Tibial nerve (tissue), 4 donors: ENCODE measurements at regions not wholly inside any gene's neighbourhood (a gene's known extent, or its start where the extent isn't known, plus 50 kb on each side); places are given as distances from the start of the nearest gene placed in this dataset.

Experiments used
- DNase-seq, 2 donors: peaks; one replicate each; pipeline ENCODE4 v3.0.0-alpha.2; 2019; ENCODE audit warnings: low spot score in 2 of 2
- H3K27ac ChIP-seq, 4 donors: fragments of 200-600 bp; sonication (generic) in 3 of 4; one replicate each; pipeline ENCODE4 v1.5.1; 2017 to 2019; ENCODE audit warnings: mild to moderate bottlenecking in 1 of 4
- H3K27me3 ChIP-seq, 2 donors: fragments of 200-600 bp; sonication (generic) in 1 of 2; one replicate each; pipeline versions ENCODE4 v1.5.1 to v1.6.0; 2017 to 2019
- H3K36me3 ChIP-seq, 3 donors: fragments of 200-600 bp; sonication (generic); one replicate each; pipeline ENCODE4 v1.5.1; 2018 to 2019
- H3K4me1 ChIP-seq, 4 donors: fragments of 200-600 bp; sonication (generic) in 3 of 4; one replicate each; pipeline ENCODE4 v1.5.1; 2017 to 2019
- H3K4me3 ChIP-seq, 4 donors: fragments of 200-600 bp; sonication (generic) in 3 of 4; one replicate each; pipeline ENCODE4 v1.5.1; 2017 to 2019; ENCODE audit warnings: mild to moderate bottlenecking in 1 of 4, moderate library complexity in 1 of 4
- H3K9me3 ChIP-seq, 4 donors: fragments of 200-600 bp; sonication (generic) in 3 of 4; one replicate each; pipeline ENCODE4 v1.5.1; 2017 to 2019
- EP300 ChIP-seq, 2 donors: sonication (generic); formaldehyde crosslinking; IDR thresholded peaks; one replicate each; pipeline ENCODE4 v1.6.1; 2017; ENCODE audit warnings: antibody characterized with exemption in 2 of 2, mild to moderate bottlenecking in 1 of 2
- POLR2A ChIP-seq, 2 donors: fragments of 450-650 bp; IDR thresholded peaks; one replicate each; pipeline ENCODE4 v1.6.1; 2017; ENCODE audit warnings: antibody characterized with exemption in 2 of 2, mild to moderate bottlenecking in 2 of 2, moderate library complexity in 2 of 2
- WGBS, 2 donors: methylation state at CpG; one replicate each; pipeline ENCODE4 v1.1.5; 2018; 5-methylcytosine and 5-hydroxymethylcytosine counted together
- TF ChIP-seq, protein P1 (sequence below), 5 experiments: fragments of 200-600 bp in 3 of 5; fragments of 450-650 bp in 2 of 5; sonication (generic) in 3 of 5; IDR thresholded peaks; one replicate each; pipeline ENCODE4 v1.5.1; 2016 to 2019; ENCODE audit warnings: antibody characterized with exemption in 5 of 5, mild to moderate bottlenecking in 3 of 5, moderate library complexity in 2 of 5

DNA sequence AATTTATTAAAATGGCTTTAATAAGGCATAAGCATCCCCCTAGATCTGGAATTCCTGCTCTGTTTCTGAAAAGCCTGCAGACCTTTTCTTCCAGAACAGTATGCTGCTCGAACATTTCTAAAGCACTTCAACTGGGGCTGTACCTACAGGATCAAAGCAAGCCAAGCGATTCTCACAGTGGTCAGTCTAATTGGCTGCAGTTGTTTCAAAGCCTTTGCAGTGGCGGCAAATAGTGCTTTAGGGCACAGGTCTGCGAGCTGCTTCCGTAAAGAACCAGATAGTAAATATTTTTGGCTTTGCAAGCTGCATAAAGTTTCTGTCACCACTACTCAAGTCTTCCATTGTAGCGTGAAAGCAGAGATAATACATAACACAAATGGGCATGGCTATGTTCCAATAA is 88.9 kb upstream of the FBXL4 start:
- Histone ChIP-seq H3K36me3 (no peaks in the 10 kb centered on the region), H3K4me1 (no peaks in the 10 kb centered on the region), H3K27ac (no peak overlapping the region), H3K27me3 (no peaks in the 10 kb centered on the region), H3K9me3 (no peaks in the 10 kb centered on the region), H3K4me3 (no peak overlapping the region)
- DNase-seq, result no peak
- WGBS, 2 donors, result 54 to 73% methylated on average over 6 of the region's 6 CpGs
- TF ChIP-seq, protein P1, sequence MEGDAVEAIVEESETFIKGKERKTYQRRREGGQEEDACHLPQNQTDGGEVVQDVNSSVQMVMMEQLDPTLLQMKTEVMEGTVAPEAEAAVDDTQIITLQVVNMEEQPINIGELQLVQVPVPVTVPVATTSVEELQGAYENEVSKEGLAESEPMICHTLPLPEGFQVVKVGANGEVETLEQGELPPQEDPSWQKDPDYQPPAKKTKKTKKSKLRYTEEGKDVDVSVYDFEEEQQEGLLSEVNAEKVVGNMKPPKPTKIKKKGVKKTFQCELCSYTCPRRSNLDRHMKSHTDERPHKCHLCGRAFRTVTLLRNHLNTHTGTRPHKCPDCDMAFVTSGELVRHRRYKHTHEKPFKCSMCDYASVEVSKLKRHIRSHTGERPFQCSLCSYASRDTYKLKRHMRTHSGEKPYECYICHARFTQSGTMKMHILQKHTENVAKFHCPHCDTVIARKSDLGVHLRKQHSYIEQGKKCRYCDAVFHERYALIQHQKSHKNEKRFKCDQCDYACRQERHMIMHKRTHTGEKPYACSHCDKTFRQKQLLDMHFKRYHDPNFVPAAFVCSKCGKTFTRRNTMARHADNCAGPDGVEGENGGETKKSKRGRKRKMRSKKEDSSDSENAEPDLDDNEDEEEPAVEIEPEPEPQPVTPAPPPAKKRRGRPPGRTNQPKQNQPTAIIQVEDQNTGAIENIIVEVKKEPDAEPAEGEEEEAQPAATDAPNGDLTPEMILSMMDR (IDR thresholded peaks at IDR 0.05), result no peak
- TF ChIP-seq EP300 (IDR thresholded peaks at IDR 0.05) (no peak), POLR2A (IDR thresholded peaks at IDR 0.05) (no peak)

DNA sequence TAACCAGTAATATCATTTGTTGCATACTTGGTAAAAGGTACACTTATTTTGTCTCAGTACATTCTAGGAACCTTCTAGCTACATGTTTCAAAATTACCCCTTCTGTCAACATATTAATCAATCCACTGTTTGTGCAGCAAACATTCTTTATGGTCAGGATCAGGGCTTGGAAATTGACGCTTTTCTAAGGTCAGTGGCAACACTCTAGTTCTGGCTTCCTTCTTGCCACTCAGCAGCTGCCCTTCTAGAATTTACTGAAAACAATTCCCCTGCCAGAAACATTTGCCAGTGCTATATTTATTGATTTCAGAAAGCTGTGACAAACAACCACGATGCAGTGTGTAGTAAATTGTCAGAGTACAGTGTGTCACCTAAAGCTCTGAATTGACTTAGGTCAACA is 84.7 kb upstream of the FBXL4 start:
- no peaks in the 10 kb centered on the region for H3K36me3 ChIP-seq
- no peak overlapping the region for H3K27ac ChIP-seq
- TF ChIP-seq, protein P1 (IDR thresholded peaks at IDR 0.05), result no peak
- no peak for TF ChIP-seq EP300 (IDR thresholded peaks at IDR 0.05)
- no peak for TF ChIP-seq POLR2A (IDR thresholded peaks at IDR 0.05)
- H3K27me3 ChIP-seq, result no peaks in the 10 kb centered on the region
- H3K4me1 ChIP-seq, result no peaks in the 10 kb centered on the region
- WGBS, 2 donors, result 44 to 55% methylated on average over 2 of the region's 2 CpGs
- H3K9me3 ChIP-seq, result no peaks in the 10 kb centered on the region
- no peak for DNase-seq
- no peak overlapping the region for H3K4me3 ChIP-seq

DNA sequence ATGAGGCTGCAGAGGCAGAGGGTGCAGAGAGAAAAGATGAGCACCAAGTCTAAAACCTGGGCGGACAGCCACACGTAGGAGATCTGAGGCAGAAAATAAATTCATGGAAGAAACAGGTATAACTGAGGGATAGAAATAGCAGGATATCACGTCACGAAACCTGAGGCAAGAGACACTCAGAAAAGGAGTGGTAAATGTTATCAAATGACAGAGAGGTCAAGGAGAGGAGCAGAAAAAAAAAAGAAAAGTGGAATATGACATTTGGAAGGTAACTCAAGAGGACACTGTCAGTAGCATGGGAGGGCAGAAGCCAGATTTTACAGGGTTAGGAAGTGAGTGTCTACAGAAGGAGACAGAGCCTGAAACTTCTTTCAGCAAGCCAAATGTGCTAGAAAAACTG is 84.2 kb upstream of the FBXL4 start:
- no peak for DNase-seq
- no peaks in the 10 kb centered on the region for H3K4me1 ChIP-seq
- 87 to 89% methylated on average over 4 of the region's 4 CpGs for WGBS, 2 donors
- TF ChIP-seq, protein P1 (IDR thresholded peaks at IDR 0.05), result no peak
- TF ChIP-seq POLR2A (IDR thresholded peaks at IDR 0.05), result no peak
- TF ChIP-seq EP300 (IDR thresholded peaks at IDR 0.05), result no peak
- no peaks in the 10 kb centered on the region for H3K36me3 ChIP-seq
- no peaks in the 10 kb centered on the region for H3K27me3 ChIP-seq
- H3K4me3 ChIP-seq, result no peak overlapping the region
- H3K9me3 ChIP-seq, result peaks cover 0 to under 1% (median 0%) of the 10 kb centered on the region in 4 donors
- no peak overlapping the region for H3K27ac ChIP-seq

GRCh38 chr6:99030915-99031314 is 83.2 kb upstream of the FBXL4 start:
- Histone ChIP-seq H3K4me3 (no peak overlapping the region), H3K4me1 (no peaks in the 10 kb centered on the region), H3K27me3 (no peaks in the 10 kb centered on the region), H3K36me3 (no peaks in the 10 kb centered on the region), H3K9me3 (peaks cover 0 to 10% (median 0%) of the 10 kb centered on the region in 4 donors), H3K27ac (no peak overlapping the region)
- WGBS, 2 donors, result 84 to 87% methylated on average over 1 of the region's 1 CpG
- no peak for DNase-seq
- no peak for TF ChIP-seq EP300 (IDR thresholded peaks at IDR 0.05)
- TF ChIP-seq, protein P1 (IDR thresholded peaks at IDR 0.05), result no peak
- TF ChIP-seq POLR2A (IDR thresholded peaks at IDR 0.05), result no peak

GRCh38 chr6:99026135-99026534 is 78.4 kb upstream of the FBXL4 start:
- Histone ChIP-seq H3K36me3 (no peaks in the 10 kb centered on the region), H3K4me3 (no peak overlapping the region), H3K27me3 (no peaks in the 10 kb centered on the region), H3K9me3 (peaks cover 0 to 15% (median 0%) of the 10 kb centered on the region in 4 donors), H3K4me1 (no peaks in the 10 kb centered on the region), H3K27ac (no peak overlapping the region)
- 91 to 92% methylated on average over 7 of the region's 7 CpGs for WGBS, 2 donors
- TF ChIP-seq, protein P1 (IDR thresholded peaks at IDR 0.05), result no peak
- TF ChIP-seq POLR2A (IDR thresholded peaks at IDR 0.05) (no peak), EP300 (IDR thresholded peaks at IDR 0.05) (no peak)
- DNase-seq, result no peak
